Activated CD8-positive, alpha-beta T cell treated with anti-CD3 and anti-CD28 coated beads, Interleukin-2, amount 10 ng/mL, durations not matched to agents 7 days and 5 days (primary cell): ENCODE measurements at regions not wholly inside any gene's neighbourhood (a gene's known extent, or its start where the extent isn't known, plus 50 kb on each side); places are given as distances from the start of the nearest gene placed in this dataset.
"Not testable (repeated sequence)": the region's sequence is repeated elsewhere in the genome, so short reads cannot be mapped to it uniquely, and the experiment has no call there.

ENCODE experiments used
- ATAC-seq: fragments of 150-1000 bp; cut with Tn5 transposase; one replicate; pipeline ENCODE4 v1.10.0; 2021; ENCODE audit warnings: moderate library complexity
- CTCF ChIA-PET: fragments of 350-600 bp; sonication (Branson Sonifier 250); formaldehyde crosslinking; loops from one replicate; lab custom pipeline; 2021; ENCODE audit warnings: antibody characterized with exemption; lab: Charles Lee
- POLR2A ChIA-PET: fragments of 350-600 bp; sonication (Branson Sonifier 250); formaldehyde crosslinking; loops from one replicate; lab custom pipeline; 2021; ENCODE audit warnings: antibody characterized with exemption; lab: Charles Lee
- DNase-seq: peaks from one replicate; pipeline ENCODE4 v3.0.0-alpha.2; 2020
- H3K27ac Mint-ChIP-seq: one replicate; pipeline ENCODE4 v1.8.0; 2021; ENCODE audit warnings: mild to moderate bottlenecking, mixed read lengths
- H3K27me3 Mint-ChIP-seq: one replicate; pipeline ENCODE4 v1.8.0; 2021; ENCODE audit warnings: low read depth, mixed read lengths
- H3K36me3 Mint-ChIP-seq: one replicate; pipeline ENCODE4 v1.8.0; 2021; ENCODE audit warnings: low read depth, mixed read lengths
- H3K4me1 Mint-ChIP-seq: one replicate; pipeline ENCODE4 v1.8.0; 2021; ENCODE audit warnings: low read depth, mixed read lengths
- H3K4me3 Mint-ChIP-seq: one replicate; pipeline ENCODE4 v1.8.0; 2021; ENCODE audit warnings: mild to moderate bottlenecking, mixed read lengths
- H3K9me3 Mint-ChIP-seq: one replicate; pipeline ENCODE4 v1.8.0; 2022; ENCODE audit warnings: mixed read lengths; ENCODE audit not compliant: insufficient read depth

DNA sequence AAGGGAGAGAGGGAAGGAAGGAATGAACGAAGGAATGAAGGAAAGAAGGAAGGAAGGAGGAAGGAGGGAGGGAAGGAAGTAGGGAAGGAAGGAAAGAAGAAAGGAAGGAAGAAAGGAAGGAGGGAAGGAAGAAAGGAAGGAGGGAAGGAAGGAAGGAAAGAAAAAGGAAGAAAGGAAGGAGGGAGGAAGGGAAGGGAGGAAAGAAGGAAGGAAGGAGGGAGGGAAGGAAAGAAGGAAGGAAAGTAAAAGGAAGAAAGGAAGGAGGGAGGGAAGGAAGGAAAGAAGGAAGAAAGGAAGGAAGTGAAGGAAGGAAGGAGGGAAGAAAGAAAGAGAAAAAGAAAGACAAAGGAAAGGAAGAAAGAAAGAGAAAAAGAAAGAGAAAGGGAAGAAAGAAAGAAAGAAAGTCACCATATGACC lies 442.4 kb downstream of the RBFOX1 start:
- Mint-ChIP-seq H3K4me1 (no peaks in the 10 kb centered on the region), H3K27ac (no peak overlapping the region), H3K9me3 (peaks cover 20% of the 10 kb centered on the region), H3K27me3 (no peaks in the 10 kb centered on the region), H3K4me3 (no peak overlapping the region), H3K36me3 (no peaks in the 10 kb centered on the region)
- ChIA-PET POLR2A (no interaction called here), CTCF (no interaction called here)
- DNase-seq: no peak
- no peak for ATAC-seq

DNA sequence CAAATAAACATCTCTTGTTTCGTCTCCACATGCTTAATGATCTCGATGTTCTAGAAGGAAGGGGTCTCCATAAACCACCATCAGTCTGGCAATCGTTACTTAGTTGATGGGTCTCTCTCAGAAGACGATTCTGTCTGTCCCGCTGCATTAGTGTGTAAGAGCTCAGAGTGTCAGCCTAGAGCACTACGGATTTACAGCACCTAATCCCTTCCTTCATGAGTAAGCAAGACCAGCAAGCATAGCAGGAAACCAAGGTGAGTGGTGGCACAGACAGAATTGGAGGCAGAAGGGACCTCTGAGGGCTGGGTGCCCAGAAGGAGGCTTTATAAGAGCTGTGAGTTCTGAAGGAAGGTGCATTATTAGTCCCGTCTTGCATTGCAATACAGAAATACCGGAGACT lies 440.1 kb downstream of the RBFOX1 start:
- ChIA-PET CTCF (no interaction called here), POLR2A (no interaction called here)
- DNase-seq (no peak), ATAC-seq (no peak)
- H3K4me1 Mint-ChIP-seq: no peaks in the 10 kb centered on the region
- H3K27ac Mint-ChIP-seq: no peak overlapping the region
- H3K4me3 Mint-ChIP-seq: no peak overlapping the region
- H3K27me3 Mint-ChIP-seq: no peaks in the 10 kb centered on the region
- no peaks in the 10 kb centered on the region for H3K36me3 Mint-ChIP-seq
- peaks cover 12% of the 10 kb centered on the region for H3K9me3 Mint-ChIP-seq

DNA sequence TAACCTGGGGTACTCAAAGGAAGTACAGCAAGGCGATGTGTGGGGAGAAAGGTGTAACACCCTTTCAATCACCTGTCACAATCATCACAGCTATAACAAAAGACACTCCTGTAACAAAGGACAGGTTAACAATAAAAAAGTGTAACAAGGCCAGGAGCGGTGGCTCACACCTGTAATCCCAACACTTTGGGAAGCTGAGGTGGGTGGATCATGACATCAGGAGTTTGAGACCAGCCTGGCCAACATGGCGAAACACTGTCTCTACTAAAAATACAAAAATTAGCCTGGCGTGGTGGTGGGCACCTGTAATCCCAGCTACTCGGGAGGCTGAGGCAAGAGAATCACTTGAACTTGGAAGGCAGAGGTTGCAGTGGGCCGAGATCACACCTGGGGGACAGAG lies 436.4 kb downstream of the RBFOX1 start:
- ATAC-seq, CTCF ChIA-PET, H3K4me1 Mint-ChIP-seq, H3K9me3 Mint-ChIP-seq, H3K4me3 Mint-ChIP-seq, H3K36me3 Mint-ChIP-seq, H3K27ac Mint-ChIP-seq, POLR2A ChIA-PET, DNase-seq, H3K27me3 Mint-ChIP-seq: not testable (repeated sequence)

- Mint-ChIP-seq H3K4me3 (no peak overlapping the region), H3K9me3 (peaks cover 3% of the 10 kb centered on the region), H3K4me1 (no peaks in the 10 kb centered on the region), H3K27ac (no peak overlapping the region), H3K27me3 (no peaks in the 10 kb centered on the region), H3K36me3 (no peaks in the 10 kb centered on the region)
- ChIA-PET POLR2A (no interaction called here), CTCF (no interaction called here)
- DNase-seq: no peak
- ATAC-seq: no peak
Measured at GRCh38 chr16:7765079-7765550, 432.5 kb downstream of the RBFOX1 start.

DNA sequence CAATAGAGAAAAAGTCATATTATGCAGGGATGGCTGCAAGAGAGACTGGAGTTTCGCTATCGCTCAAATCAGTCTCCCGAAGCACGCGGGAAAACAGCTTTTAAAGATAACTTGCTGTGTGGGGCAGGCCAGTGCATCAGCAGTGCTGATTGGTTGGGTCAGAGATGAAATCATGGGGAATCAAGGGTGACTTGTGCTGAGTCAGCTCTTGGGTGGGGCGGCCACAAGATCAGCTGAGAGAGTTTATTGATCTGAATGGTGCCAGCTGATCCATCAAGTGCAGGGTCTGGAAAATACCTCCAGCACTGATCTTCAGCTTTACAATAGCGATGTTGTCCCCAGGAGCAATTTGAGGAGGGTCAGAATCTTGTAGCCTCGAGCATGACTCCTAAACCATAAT lies 430.5 kb downstream of the RBFOX1 start:
- Mint-ChIP-seq H3K4me1 (no peaks in the 10 kb centered on the region), H3K4me3 (no peak overlapping the region), H3K27me3 (no peaks in the 10 kb centered on the region), H3K9me3 (no peaks in the 10 kb centered on the region), H3K36me3 (no peaks in the 10 kb centered on the region), H3K27ac (no peak overlapping the region)
- ATAC-seq (no peak), DNase-seq (no peak)
- ChIA-PET CTCF (no interaction called here), POLR2A (no interaction called here)
